ENCODE measurements at regions not wholly inside any gene's neighbourhood (a gene's known extent, or its start where the extent isn't known, plus 50 kb on each side); places are given as distances from the start of the nearest gene placed in this dataset.

DNA sequence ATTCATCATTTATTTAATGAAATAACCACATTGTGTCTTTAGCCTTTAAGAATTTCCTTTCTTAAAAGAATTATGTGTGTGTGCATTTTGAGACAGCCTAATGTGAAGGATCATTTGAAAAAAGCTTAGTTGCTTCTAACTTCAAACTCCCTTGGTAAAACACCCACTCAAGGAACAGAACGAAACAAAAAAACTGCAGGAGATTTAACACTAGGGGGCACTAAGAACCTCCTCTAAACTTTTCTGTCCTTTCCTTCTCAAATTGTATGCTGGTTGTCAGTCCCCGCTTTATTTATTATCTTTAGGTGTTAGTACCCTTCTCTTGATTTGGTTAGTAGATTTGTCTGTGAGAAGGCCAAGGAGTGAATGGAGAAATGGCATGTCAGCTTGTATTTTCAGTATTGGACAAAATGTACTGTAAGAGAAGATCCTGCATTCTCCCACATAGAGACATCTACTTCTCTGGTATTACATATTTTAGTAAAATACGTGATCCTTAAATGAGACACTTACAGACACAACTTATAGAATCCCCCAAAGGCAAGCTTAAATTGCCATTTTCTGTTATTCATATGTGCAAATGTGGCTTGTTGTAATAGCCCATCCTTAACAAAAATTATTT, 229.7 kb downstream of the MRPS30 start:
- TF ChIP-seq, protein P1, sequence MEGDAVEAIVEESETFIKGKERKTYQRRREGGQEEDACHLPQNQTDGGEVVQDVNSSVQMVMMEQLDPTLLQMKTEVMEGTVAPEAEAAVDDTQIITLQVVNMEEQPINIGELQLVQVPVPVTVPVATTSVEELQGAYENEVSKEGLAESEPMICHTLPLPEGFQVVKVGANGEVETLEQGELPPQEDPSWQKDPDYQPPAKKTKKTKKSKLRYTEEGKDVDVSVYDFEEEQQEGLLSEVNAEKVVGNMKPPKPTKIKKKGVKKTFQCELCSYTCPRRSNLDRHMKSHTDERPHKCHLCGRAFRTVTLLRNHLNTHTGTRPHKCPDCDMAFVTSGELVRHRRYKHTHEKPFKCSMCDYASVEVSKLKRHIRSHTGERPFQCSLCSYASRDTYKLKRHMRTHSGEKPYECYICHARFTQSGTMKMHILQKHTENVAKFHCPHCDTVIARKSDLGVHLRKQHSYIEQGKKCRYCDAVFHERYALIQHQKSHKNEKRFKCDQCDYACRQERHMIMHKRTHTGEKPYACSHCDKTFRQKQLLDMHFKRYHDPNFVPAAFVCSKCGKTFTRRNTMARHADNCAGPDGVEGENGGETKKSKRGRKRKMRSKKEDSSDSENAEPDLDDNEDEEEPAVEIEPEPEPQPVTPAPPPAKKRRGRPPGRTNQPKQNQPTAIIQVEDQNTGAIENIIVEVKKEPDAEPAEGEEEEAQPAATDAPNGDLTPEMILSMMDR (IDR thresholded peaks at IDR 0.05; ENCODE audit: low read depth, low read length, missing control alignments): peak; percentile 62
- peak; percentile 8 for DNase-seq (ENCODE audit: low read depth)
- H3K4me3 ChIP-seq (ENCODE audit: low read depth, low read length): no peak overlapping the region

DNA sequence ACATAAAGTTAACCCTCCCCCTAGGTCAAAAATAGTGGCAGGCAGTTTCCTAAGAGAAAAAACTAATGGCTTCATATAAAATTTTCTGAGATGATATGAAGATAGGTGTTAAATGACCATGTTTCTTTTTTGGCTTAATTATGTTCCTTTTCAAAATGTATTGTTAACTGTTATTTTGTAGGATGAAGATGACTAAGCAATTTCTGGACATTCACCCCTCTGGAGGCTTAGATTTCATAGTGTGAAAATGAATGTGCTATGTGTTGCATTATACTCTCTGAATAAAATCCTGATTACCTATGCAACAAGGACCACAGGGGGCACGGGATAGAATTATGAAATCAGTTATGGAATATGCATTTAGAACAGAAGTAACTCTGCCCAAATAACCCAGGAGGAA, 233.5 kb downstream of the MRPS30 start:
- H3K4me3 ChIP-seq (ENCODE audit: low read depth, low read length): no peak overlapping the region
- TF ChIP-seq, protein P1 (IDR thresholded peaks at IDR 0.05; ENCODE audit: low read depth, low read length, missing control alignments): no peak
- no peak for DNase-seq (ENCODE audit: low read depth)

DNA sequence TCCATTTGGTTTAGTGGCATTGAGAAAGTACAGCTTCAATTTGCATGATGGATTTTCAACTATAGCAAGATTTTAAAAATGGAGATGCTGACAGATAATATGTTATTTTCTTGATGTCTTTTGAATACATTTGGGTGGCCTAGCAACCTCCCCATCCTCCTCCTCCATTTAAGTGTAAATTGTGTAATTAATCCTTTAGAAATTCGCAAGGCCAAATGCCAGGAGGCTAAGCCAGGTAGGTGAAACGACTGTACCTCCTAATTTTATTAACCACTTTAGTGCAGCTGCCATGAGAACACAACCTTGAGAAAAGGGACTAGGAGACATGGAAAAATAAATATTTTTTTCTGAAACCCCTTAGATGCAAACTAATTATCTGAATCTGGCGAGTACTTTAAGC, 248.8 kb downstream of the MRPS30 start:
- TF ChIP-seq, protein P1 (IDR thresholded peaks at IDR 0.05; ENCODE audit: low read depth, low read length, missing control alignments): no peak
- no peak for DNase-seq (ENCODE audit: low read depth)
- no peak overlapping the region for H3K4me3 ChIP-seq (ENCODE audit: low read depth, low read length)

DNA sequence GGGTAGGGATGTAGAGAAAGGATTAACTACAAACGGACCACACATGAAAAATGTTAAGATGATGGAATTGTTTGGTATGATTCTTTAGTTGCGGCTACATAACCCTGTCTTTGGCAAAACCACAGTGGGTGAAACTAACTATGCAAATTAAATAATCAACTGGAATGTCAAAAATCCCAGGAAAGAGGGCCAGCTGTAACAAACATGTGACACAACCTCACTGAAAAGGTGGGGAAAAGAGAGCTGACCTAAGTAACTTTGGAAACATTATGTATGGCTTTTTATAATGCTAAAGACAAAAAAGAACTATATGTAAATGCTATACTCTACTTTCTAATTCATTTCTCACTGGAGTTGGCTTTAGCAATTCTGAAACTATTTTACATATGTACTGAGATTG, 252.0 kb downstream of the MRPS30 start:
- DNase-seq (ENCODE audit: low read depth): no peak
- TF ChIP-seq, protein P1 (IDR thresholded peaks at IDR 0.05; ENCODE audit: low read depth, low read length, missing control alignments): no peak
- no peak overlapping the region for H3K4me3 ChIP-seq (ENCODE audit: low read depth, low read length)

DNA sequence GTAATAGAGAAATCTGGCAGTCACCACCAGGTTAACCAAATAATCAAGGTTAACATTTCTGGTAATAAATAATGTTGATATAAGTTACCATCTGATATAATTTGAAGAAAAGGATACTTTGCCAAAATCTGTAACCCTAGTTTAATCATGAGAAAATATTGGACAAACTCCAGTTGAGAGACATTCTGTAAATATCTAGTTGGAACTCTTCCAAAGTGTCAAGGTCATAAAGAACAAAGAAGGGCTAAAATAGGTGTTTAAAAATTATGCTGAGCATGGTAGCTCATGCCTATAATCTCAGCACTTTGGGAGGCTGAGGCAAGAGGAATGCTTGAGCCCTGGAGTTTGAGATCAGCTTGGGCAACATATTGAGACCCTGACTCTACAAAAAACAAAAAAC, 253.3 kb downstream of the MRPS30 start:
- no peak overlapping the region for H3K4me3 ChIP-seq (ENCODE audit: low read depth, low read length)
- TF ChIP-seq, protein P1 (IDR thresholded peaks at IDR 0.05; ENCODE audit: low read depth, low read length, missing control alignments): no peak
- no peak for DNase-seq (ENCODE audit: low read depth)

DNA sequence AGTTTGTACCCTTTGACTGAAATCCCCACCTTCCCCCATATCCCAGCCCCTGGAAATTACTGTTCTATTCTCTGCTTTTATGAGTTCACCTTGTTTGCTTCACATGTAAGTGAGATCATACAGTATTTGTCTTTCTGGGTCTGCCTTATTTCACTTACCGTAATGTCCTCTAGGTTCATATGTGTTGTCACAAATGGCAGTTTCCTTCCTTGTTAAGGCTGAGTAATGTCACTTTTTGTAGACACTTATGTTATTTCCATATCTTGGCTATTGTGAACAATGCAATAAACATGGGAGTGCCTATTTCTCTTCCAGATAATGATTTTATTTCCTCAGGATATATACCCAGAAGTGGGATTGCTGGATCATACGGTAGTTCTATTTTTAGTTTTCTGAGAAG, 272.3 kb downstream of the MRPS30 start:
- TF ChIP-seq, protein P1 (IDR thresholded peaks at IDR 0.05; ENCODE audit: low read depth, low read length, missing control alignments): no peak
- no peak for DNase-seq (ENCODE audit: low read depth)

DNA sequence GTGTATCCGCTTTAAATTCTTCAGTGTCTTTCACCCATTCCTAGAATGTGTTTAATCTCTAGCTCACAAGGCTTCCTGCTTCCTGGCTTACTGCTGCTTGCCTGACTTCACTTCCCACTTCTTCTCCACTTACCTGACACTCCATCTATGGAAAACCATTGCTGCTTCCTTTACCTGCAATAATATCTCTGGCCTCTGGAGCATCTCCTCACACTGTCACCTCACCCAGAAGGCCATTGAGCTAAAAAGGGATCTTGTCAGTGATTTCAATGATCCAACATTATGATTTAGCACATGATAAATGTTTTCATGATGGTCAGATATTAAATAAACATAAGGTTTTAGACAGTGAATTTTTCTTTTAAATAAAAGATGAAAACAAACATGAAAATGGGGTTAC, 281.1 kb downstream of the MRPS30 start:
- TF ChIP-seq, protein P1 (IDR thresholded peaks at IDR 0.05; ENCODE audit: low read depth, low read length, missing control alignments): no peak
- H3K4me3 ChIP-seq (ENCODE audit: low read depth, low read length): no peak overlapping the region
- no peak for DNase-seq (ENCODE audit: low read depth)

More for the DNA sequence above, 272.3 kb downstream of the MRPS30 start:
- no peak overlapping the region for H3K4me3 ChIP-seq (ENCODE audit: low read depth, low read length)

Data from GM12864 (cell line).